Neural progenitor cell (in vitro differentiated cells): ENCODE measurements at regions not wholly inside any gene's neighbourhood (a gene's known extent, or its start where the extent isn't known, plus 50 kb on each side); places are given as distances from the start of the nearest gene placed in this dataset.

Source experiments
- CTCF ChIP-seq: fragments of 200-600 bp; sonication (generic); IDR thresholded peaks from 2 replicates; pipeline ENCODE4 v1.5.1; 2017; ENCODE audit warnings: antibody characterized with exemption, mild to moderate bottlenecking
- EZH2 ChIP-seq: fragments of 200-600 bp; sonication (generic); IDR thresholded peaks from 2 replicates; pipeline ENCODE4 v1.6.1; 2017; ENCODE audit warnings: antibody characterized with exemption, mild to moderate bottlenecking, moderate library complexity
- EZH2phosphoT487 ChIP-seq: fragments of 200-600 bp; sonication (generic); IDR thresholded peaks from 2 replicates; pipeline ENCODE4 v1.6.1; 2017; ENCODE audit warnings: antibody characterized with exemption

GRCh38 chr12:90366286-90366685, 588.7 kb downstream of the CCER1 start:
- TF ChIP-seq CTCF (no peak), EZH2phosphoT487 (no peak), EZH2 (no peak)
